ENCODE measurements at regions not wholly inside any gene's neighbourhood (a gene's known extent, or its start where the extent isn't known, plus 50 kb on each side); places are given as distances from the start of the nearest gene placed in this dataset.

GRCh38 chr5:144918371-144918770 is 747.7 kb downstream of the KCTD16 start:
- Histone ChIP-seq H3K9me3 (no peaks in the 10 kb centered on the region), H3K4me2 (no peak overlapping the region), H3K4me1 (no peaks in the 10 kb centered on the region), H3K27ac (no peak overlapping the region), H3K4me3 (no peak overlapping the region)
- TF ChIP-seq E2F6 (IDR thresholded peaks at IDR 0.05; ENCODE audit: borderline replicate concordance, low read depth) (no peak), POLR2A (IDR thresholded peaks at IDR 0.05; ENCODE audit: low read length) (no peak), RARB (CRISPR knock-in tag; IDR thresholded peaks at IDR 0.05) (no peak), KDM1A (IDR thresholded peaks at IDR 0.05; ENCODE audit: low read depth) (no peak), ZNF302 (CRISPR knock-in tag; IDR thresholded peaks at IDR 0.05) (no peak), EP300 (IDR thresholded peaks at IDR 0.05) (no peak)
- ChIA-PET CTCF (no interaction called here), POLR2A (no interaction called here)
- DNase-seq (ENCODE audit: low read depth in 1 of 2, low spot score in 1 of 2) (no peak), ATAC-seq (no peak), FAIRE-seq (no peak)
- 0% methylated on average over 1 of the region's 1 CpG for WGBS (ENCODE audit: missing lambda C conversion rate)

- POLR2A ChIA-PET, result no interaction called here
- TF ChIP-seq TP53 (CRISPR knock-in tag; IDR thresholded peaks at IDR 0.05), result no peak
- TF ChIP-seq FOSL2 (IDR thresholded peaks at IDR 0.05), result no peak
- TF ChIP-seq FOSL2 (CRISPR knock-in tag; IDR thresholded peaks at IDR 0.05), result no peak
- no peak for TF ChIP-seq CHD2 (IDR thresholded peaks at IDR 0.05; ENCODE audit: low read length, partially characterized antibody)
- TF ChIP-seq ZSCAN20 (CRISPR knock-in tag; IDR thresholded peaks at IDR 0.05), result no peak
- no peak for TF ChIP-seq ESRRA (IDR thresholded peaks at IDR 0.05; ENCODE audit: borderline replicate concordance, low read length)
- no peak for TF ChIP-seq POLR2A (IDR thresholded peaks at IDR 0.05; ENCODE audit: low read length)
- TF ChIP-seq EHF (CRISPR knock-in tag; IDR thresholded peaks at IDR 0.05), result no peak
- TF ChIP-seq HOXB5 (CRISPR knock-in tag; IDR thresholded peaks at IDR 0.05), result no peak
- no peak for TF ChIP-seq NR3C1 (IDR thresholded peaks at IDR 0.05)
- TF ChIP-seq RARB (CRISPR knock-in tag; IDR thresholded peaks at IDR 0.05), result no peak
- TF ChIP-seq HOXA7 (CRISPR knock-in tag; IDR thresholded peaks at IDR 0.05), result no peak
- TF ChIP-seq NPAS2 (CRISPR knock-in tag; IDR thresholded peaks at IDR 0.05; ENCODE audit: borderline replicate concordance), result no peak
- TF ChIP-seq ELK1 (IDR thresholded peaks at IDR 0.05; ENCODE audit: low read depth, low read length), result no peak
- TF ChIP-seq JUN (IDR thresholded peaks at IDR 0.05), result no peak
- no peak for TF ChIP-seq JUNB (IDR thresholded peaks at IDR 0.05)
- TF ChIP-seq HMGXB4 (CRISPR knock-in tag; IDR thresholded peaks at IDR 0.05; ENCODE audit: borderline replicate concordance), result no peak
- TF ChIP-seq EP300 (IDR thresholded peaks at IDR 0.05), result no peak
- TF ChIP-seq ZFP36 (IDR thresholded peaks at IDR 0.05; ENCODE audit: borderline replicate concordance, partially characterized antibody), result no peak
- DNase-seq (ENCODE audit: low read depth in 1 of 2, low spot score in 1 of 2), result no peak
- no peak for ATAC-seq
- H3K4me2 ChIP-seq, result no peak overlapping the region
- no peak overlapping the region for H3K27ac ChIP-seq
- CTCF ChIA-PET, result no interaction called here
- H3K4me1 ChIP-seq, result no peaks in the 10 kb centered on the region
- no peak for FAIRE-seq
- no peak overlapping the region for H3K4me3 ChIP-seq
- no peaks in the 10 kb centered on the region for H3K9me3 ChIP-seq
Measured at GRCh38 chr5:144915452-144915851, 744.8 kb downstream of the KCTD16 start.

GRCh38 chr5:144913661-144914060 is 743.0 kb downstream of the KCTD16 start:
- Histone ChIP-seq H3K27ac (no peak overlapping the region), H3K9me3 (no peaks in the 10 kb centered on the region), H3K4me2 (no peak overlapping the region), H3K4me1 (no peaks in the 10 kb centered on the region), H3K4me3 (no peak overlapping the region)
- no peak for FAIRE-seq
- CTCF ChIA-PET, result interaction anchor here (0.7 kb wide), 1 partner anchor 165 kb away, joined by 3 read pairs; no protein-coding TSS in a partner anchor
- TF ChIP-seq EHMT2 (IDR thresholded peaks at IDR 0.05; ENCODE audit: low read depth) (no peak), MAX (IDR thresholded peaks at IDR 0.05) (no peak), KDM1A (IDR thresholded peaks at IDR 0.05; ENCODE audit: low read depth) (no peak)
- ATAC-seq, result no peak
- 0% methylated on average over 2 of the region's 2 CpGs for WGBS (ENCODE audit: missing lambda C conversion rate)
- DNase-seq (ENCODE audit: low read depth in 1 of 2, low spot score in 1 of 2), result no peak
- POLR2A ChIA-PET, result no interaction called here

Measured in A549 (cell line).